Thyroid gland (tissue), 4 donors: ENCODE measurements at regions not wholly inside any gene's neighbourhood (a gene's known extent, or its start where the extent isn't known, plus 50 kb on each side); places are given as distances from the start of the nearest gene placed in this dataset.

ENCODE experiments used
- POLR2A ChIP-seq, 2 donors: fragments of 450-650 bp; IDR thresholded peaks; one replicate each; pipeline ENCODE4 v1.6.1; 2017; ENCODE audit warnings: antibody characterized with exemption in 2 of 2, mild to moderate bottlenecking in 2 of 2, moderate library complexity in 1 of 2
- TF ChIP-seq, protein P1 (sequence below), 6 experiments: fragments of 200-600 bp in 3 of 6; fragments of 450-650 bp in 3 of 6; sonication (generic) in 3 of 6; IDR thresholded peaks; one replicate each; pipeline ENCODE4 v1.5.1; 2016 to 2019; ENCODE audit warnings: antibody characterized with exemption in 6 of 6, mild to moderate bottlenecking in 2 of 6, inconsistent platforms in 1 of 6, moderate library complexity in 1 of 6

DNA sequence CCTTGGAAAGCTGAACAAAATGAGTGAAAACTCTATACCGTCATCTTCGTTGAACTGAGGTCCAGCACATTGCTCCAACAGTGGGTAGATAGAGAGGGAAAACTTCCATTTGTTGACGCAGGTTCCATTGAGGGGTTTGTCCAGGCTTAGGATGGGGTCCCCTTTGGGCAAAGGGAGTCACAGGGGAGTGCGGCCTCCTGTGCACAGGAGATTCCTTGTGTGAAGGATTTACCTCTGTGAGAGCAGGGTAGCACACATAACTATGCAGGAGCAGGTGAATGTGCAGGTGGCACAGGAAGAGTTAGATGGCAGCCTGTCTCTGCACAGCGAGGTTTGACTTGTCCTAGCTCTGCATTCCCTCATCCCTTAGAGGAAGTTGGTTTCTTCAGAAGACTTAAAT lies 139.3 kb downstream of the SNRPN start:
- TF ChIP-seq, protein P1, sequence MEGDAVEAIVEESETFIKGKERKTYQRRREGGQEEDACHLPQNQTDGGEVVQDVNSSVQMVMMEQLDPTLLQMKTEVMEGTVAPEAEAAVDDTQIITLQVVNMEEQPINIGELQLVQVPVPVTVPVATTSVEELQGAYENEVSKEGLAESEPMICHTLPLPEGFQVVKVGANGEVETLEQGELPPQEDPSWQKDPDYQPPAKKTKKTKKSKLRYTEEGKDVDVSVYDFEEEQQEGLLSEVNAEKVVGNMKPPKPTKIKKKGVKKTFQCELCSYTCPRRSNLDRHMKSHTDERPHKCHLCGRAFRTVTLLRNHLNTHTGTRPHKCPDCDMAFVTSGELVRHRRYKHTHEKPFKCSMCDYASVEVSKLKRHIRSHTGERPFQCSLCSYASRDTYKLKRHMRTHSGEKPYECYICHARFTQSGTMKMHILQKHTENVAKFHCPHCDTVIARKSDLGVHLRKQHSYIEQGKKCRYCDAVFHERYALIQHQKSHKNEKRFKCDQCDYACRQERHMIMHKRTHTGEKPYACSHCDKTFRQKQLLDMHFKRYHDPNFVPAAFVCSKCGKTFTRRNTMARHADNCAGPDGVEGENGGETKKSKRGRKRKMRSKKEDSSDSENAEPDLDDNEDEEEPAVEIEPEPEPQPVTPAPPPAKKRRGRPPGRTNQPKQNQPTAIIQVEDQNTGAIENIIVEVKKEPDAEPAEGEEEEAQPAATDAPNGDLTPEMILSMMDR (IDR thresholded peaks at IDR 0.05) = no peak
- TF ChIP-seq POLR2A (IDR thresholded peaks at IDR 0.05) = no peak
